ENCODE measurements at regions not wholly inside any gene's neighbourhood (a gene's known extent, or its start where the extent isn't known, plus 50 kb on each side); places are given as distances from the start of the nearest gene placed in this dataset.

DNA sequence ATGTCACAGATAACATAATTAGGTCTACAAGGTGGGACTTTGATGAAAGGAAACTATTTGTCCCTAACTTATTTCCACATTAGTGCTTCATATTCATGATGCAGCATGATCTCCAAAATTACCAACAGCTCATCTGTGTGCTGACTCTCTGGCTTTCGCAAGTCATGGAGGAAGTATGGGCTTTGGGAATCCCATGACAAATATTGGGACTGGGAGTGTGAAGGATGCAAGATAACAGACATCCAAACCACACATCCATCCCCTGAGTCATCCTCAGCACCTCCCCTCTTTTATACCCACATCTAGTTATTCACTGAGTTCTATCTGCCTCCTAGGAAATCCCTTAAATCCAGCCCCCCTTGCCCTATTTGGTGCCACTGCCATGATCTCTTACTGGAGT, 102.8 kb upstream of the COL24A1 start:
- H3K27ac Mint-ChIP-seq: no peak overlapping the region
- ChIA-PET CTCF (no interaction called here), POLR2A (no interaction called here)
- no peaks in the 10 kb centered on the region for H3K36me3 Mint-ChIP-seq
- no peak overlapping the region for H3K4me3 Mint-ChIP-seq
- ATAC-seq (no peak), DNase-seq (ENCODE audit: low spot score) (no peak)
- TF ChIP-seq SP1 (CRISPR knock-in tag; conservative IDR thresholded peaks at IDR 0.05): no peak
- no peak for TF ChIP-seq IRF2 (CRISPR knock-in tag; IDR thresholded peaks at IDR 0.05; ENCODE audit: borderline replicate concordance, low read depth)
- no peak for TF ChIP-seq JAZF1 (CRISPR knock-in tag; IDR thresholded peaks at IDR 0.05)
- TF ChIP-seq TCF7 (CRISPR knock-in tag; IDR thresholded peaks at IDR 0.05; ENCODE audit: low read depth): no peak
- no peak for TF ChIP-seq PREB (CRISPR knock-in tag; IDR thresholded peaks at IDR 0.05; ENCODE audit: borderline replicate concordance)
- TF ChIP-seq, protein P1, sequence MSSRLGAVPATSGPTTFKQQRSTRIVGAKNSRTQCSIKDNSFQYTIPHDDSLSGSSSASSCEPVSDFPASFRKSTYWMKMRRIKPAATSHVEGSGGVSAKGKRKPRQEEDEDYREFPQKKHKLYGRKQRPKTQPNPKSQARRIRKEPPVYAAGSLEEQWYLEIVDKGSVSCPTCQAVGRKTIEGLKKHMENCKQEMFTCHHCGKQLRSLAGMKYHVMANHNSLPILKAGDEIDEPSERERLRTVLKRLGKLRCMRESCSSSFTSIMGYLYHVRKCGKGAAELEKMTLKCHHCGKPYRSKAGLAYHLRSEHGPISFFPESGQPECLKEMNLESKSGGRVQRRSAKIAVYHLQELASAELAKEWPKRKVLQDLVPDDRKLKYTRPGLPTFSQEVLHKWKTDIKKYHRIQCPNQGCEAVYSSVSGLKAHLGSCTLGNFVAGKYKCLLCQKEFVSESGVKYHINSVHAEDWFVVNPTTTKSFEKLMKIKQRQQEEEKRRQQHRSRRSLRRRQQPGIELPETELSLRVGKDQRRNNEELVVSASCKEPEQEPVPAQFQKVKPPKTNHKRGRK (CRISPR knock-in tag; IDR thresholded peaks at IDR 0.05; ENCODE audit: borderline replicate concordance): no peak
- TF ChIP-seq CREM (CRISPR knock-in tag; IDR thresholded peaks at IDR 0.05): no peak
- TF ChIP-seq GTF2I (CRISPR knock-in tag; conservative IDR thresholded peaks at IDR 0.05): no peak
- no peak for TF ChIP-seq NR2C2 (CRISPR knock-in tag; IDR thresholded peaks at IDR 0.05)
- no peak for TF ChIP-seq NFE2L1 (CRISPR knock-in tag; IDR thresholded peaks at IDR 0.05)
- TF ChIP-seq, protein P2, sequence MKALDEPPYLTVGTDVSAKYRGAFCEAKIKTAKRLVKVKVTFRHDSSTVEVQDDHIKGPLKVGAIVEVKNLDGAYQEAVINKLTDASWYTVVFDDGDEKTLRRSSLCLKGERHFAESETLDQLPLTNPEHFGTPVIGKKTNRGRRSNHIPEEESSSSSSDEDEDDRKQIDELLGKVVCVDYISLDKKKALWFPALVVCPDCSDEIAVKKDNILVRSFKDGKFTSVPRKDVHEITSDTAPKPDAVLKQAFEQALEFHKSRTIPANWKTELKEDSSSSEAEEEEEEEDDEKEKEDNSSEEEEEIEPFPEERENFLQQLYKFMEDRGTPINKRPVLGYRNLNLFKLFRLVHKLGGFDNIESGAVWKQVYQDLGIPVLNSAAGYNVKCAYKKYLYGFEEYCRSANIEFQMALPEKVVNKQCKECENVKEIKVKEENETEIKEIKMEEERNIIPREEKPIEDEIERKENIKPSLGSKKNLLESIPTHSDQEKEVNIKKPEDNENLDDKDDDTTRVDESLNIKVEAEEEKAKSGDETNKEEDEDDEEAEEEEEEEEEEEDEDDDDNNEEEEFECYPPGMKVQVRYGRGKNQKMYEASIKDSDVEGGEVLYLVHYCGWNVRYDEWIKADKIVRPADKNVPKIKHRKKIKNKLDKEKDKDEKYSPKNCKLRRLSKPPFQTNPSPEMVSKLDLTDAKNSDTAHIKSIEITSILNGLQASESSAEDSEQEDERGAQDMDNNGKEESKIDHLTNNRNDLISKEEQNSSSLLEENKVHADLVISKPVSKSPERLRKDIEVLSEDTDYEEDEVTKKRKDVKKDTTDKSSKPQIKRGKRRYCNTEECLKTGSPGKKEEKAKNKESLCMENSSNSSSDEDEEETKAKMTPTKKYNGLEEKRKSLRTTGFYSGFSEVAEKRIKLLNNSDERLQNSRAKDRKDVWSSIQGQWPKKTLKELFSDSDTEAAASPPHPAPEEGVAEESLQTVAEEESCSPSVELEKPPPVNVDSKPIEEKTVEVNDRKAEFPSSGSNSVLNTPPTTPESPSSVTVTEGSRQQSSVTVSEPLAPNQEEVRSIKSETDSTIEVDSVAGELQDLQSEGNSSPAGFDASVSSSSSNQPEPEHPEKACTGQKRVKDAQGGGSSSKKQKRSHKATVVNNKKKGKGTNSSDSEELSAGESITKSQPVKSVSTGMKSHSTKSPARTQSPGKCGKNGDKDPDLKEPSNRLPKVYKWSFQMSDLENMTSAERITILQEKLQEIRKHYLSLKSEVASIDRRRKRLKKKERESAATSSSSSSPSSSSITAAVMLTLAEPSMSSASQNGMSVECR (CRISPR knock-in tag; IDR thresholded peaks at IDR 0.05; ENCODE audit: borderline replicate concordance): no peak
- H3K4me1 Mint-ChIP-seq: no peaks in the 10 kb centered on the region
- H3K9me3 Mint-ChIP-seq: no peaks in the 10 kb centered on the region
- H3K27me3 Mint-ChIP-seq (ENCODE audit: low read depth): no peaks in the 10 kb centered on the region

DNA sequence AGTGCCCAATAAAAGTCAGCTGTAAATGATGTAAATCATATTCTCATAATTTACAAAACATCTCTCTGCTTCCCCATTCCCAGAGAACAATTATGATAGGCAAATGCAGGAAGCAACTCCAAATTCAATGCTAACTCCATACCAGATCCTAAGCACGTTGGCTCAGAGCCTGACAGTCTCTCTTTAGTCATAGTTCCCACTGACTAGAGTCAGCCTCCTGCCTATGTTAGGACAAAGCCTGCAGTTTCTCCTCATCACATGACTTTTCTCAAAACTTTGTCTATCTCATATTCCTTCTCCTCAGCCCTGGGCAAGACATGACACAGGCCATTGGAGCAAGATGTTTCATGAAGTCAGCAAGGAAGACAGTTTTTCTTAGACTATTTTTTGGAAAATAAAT, 101.5 kb upstream of the COL24A1 start:
- Mint-ChIP-seq H3K36me3 (no peaks in the 10 kb centered on the region), H3K4me3 (no peak overlapping the region), H3K27me3 (ENCODE audit: low read depth) (no peaks in the 10 kb centered on the region), H3K9me3 (no peaks in the 10 kb centered on the region), H3K27ac (no peak overlapping the region), H3K4me1 (no peaks in the 10 kb centered on the region)
- POLR2A ChIA-PET: no interaction called here
- ATAC-seq: no peak
- CTCF ChIA-PET: no interaction called here
- TF ChIP-seq USF1 (CRISPR knock-in tag; IDR thresholded peaks at IDR 0.05) (no peak), E2F1 (CRISPR knock-in tag; IDR thresholded peaks at IDR 0.05) (no peak), ZNF425 (CRISPR knock-in tag; conservative IDR thresholded peaks at IDR 0.05) (no peak), IRF2 (CRISPR knock-in tag; IDR thresholded peaks at IDR 0.05; ENCODE audit: borderline replicate concordance, low read depth) (no peak), ATF1 (CRISPR knock-in tag; IDR thresholded peaks at IDR 0.05) (no peak), E2F5 (CRISPR knock-in tag; IDR thresholded peaks at IDR 0.05) (no peak), RELA (CRISPR knock-in tag; IDR thresholded peaks at IDR 0.05; ENCODE audit: borderline replicate concordance) (no peak), TEAD1 (CRISPR knock-in tag; IDR thresholded peaks at IDR 0.05) (no peak)
- TF ChIP-seq, protein P3, sequence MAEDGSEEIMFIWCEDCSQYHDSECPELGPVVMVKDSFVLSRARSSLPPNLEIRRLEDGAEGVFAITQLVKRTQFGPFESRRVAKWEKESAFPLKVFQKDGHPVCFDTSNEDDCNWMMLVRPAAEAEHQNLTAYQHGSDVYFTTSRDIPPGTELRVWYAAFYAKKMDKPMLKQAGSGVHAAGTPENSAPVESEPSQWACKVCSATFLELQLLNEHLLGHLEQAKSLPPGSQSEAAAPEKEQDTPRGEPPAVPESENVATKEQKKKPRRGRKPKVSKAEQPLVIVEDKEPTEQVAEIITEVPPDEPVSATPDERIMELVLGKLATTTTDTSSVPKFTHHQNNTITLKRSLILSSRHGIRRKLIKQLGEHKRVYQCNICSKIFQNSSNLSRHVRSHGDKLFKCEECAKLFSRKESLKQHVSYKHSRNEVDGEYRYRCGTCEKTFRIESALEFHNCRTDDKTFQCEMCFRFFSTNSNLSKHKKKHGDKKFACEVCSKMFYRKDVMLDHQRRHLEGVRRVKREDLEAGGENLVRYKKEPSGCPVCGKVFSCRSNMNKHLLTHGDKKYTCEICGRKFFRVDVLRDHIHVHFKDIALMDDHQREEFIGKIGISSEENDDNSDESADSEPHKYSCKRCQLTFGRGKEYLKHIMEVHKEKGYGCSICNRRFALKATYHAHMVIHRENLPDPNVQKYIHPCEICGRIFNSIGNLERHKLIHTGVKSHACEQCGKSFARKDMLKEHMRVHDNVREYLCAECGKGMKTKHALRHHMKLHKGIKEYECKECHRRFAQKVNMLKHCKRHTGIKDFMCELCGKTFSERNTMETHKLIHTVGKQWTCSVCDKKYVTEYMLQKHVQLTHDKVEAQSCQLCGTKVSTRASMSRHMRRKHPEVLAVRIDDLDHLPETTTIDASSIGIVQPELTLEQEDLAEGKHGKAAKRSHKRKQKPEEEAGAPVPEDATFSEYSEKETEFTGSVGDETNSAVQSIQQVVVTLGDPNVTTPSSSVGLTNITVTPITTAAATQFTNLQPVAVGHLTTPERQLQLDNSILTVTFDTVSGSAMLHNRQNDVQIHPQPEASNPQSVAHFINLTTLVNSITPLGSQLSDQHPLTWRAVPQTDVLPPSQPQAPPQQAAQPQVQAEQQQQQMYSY (CRISPR knock-in tag; IDR thresholded peaks at IDR 0.05): no peak
- DNase-seq (ENCODE audit: low spot score): no peak

All from WTC11 (cell line).